Heart right ventricle (tissue), 16 donors: ENCODE measurements at regions not wholly inside any gene's neighbourhood (a gene's known extent, or its start where the extent isn't known, plus 50 kb on each side); places are given as distances from the start of the nearest gene placed in this dataset.
"Not testable (repeated sequence)": the region's sequence is repeated elsewhere in the genome, so short reads cannot be mapped to it uniquely, and the experiment has no call there.

ENCODE experiments used
- ATAC-seq, 8 donors: fragments of 200-7000 bp; cut with Tn5 transposase; one replicate each; pipeline ENCODE4 v1.9.1; 2020; ENCODE audit warnings: mild to moderate bottlenecking in 8 of 8, moderate library complexity in 8 of 8, moderate number of reproducible peaks in 1 of 8
- DNase-seq, 2 donors: peaks; one replicate each; pipeline ENCODE4 v3.0.0-alpha.2; 2020
- H3K27ac ChIP-seq, 10 donors: fragments of 200-600 bp; sonication (generic) in 2 of 10; one replicate each; pipeline versions ENCODE4 v1.5.0 to v1.8.0; 2020 to 2022; ENCODE audit warnings: mild to moderate bottlenecking in 3 of 10
- H3K27me3 ChIP-seq, 7 donors: fragments of 200-600 bp; one replicate each; pipeline ENCODE4 v1.8.0; 2021 to 2022; ENCODE audit warnings: mild to moderate bottlenecking in 2 of 7
- H3K36me3 ChIP-seq, 9 donors: fragments of 200-600 bp; sonication (generic) in 1 of 9; one replicate each; pipeline versions ENCODE4 v1.5.0 to v1.8.0; 2020 to 2022; ENCODE audit warnings: mild to moderate bottlenecking in 2 of 9
- H3K4me1 ChIP-seq, 9 donors: fragments of 200-600 bp; sonication (generic) in 1 of 9; one replicate each; pipeline versions ENCODE4 v1.5.0 to v1.8.0; 2020 to 2022; ENCODE audit warnings: mild to moderate bottlenecking in 4 of 9
- H3K4me3 ChIP-seq, 10 donors: fragments of 200-600 bp; sonication (generic) in 2 of 10; one replicate each; pipeline versions ENCODE4 v1.5.0 to v1.8.0; 2020 to 2022; ENCODE audit warnings: mild to moderate bottlenecking in 7 of 10, moderate library complexity in 2 of 10
- H3K9me3 ChIP-seq, 11 donors: fragments of 200-600 bp in 10 of 11; sonication (generic) in 2 of 11; one replicate each; pipeline versions ENCODE4 v1.5.0 to v1.8.0; 2013 to 2022; ENCODE audit warnings: mild to moderate bottlenecking in 2 of 11, control low read depth in 1 of 11, moderate library complexity in 1 of 11
- WGBS, 2 donors: extraction: QIAGEN DNeasy Blood & Tissue Kit; methylation state at CpG; one replicate each; pipeline ENCODE4 v1.1.7; 2013; ENCODE audit warnings: inconsistent platforms in 1 of 2; 5-methylcytosine and 5-hydroxymethylcytosine counted together
- intact Hi-C, 10 donors: fragments of 100-400 bp; cut with DNase I; formaldehyde crosslinking; loops; one replicate each; pipeline versions ENCODE4 v1.11.1 to v1.14.2; 2022
- TF ChIP-seq, protein P1 (sequence below), 9 donors: fragments of 200-600 bp; sonication (generic) in 2 of 9; IDR thresholded peaks; one replicate each; pipeline versions ENCODE4 v1.5.0 to v1.8.0; 2021 to 2022; ENCODE audit warnings: antibody characterized with exemption in 9 of 9, mild to moderate bottlenecking in 5 of 9, moderate library complexity in 1 of 9
- donor health status: Arrhythmogenic right ventricular cardiomyopathy.
- donor health status: ischemic (EF 13 %, LVEDD 7.1; RV severe dilation, severe dysfunction).
- donor health status: healthy with polysubstance abuse.
- donor health status: DM: no; HTN: yes; CAD: no.
- donor health status: DM: no; HTN: no; CAD: no.
- donor health status: ischemic (EF 25% LVEDD 6.9; RV normal size, moderate dysfunction).
- donor health status: ischemic (EF 25% LVEDD 5.7; RV mildly dilated, moderate dysfunction).
- donor health status: healthy.
- donor health status: DM: yes; HTN: yes; CAD: no.
- donor health status: Ischemic cardiomyopathy.
- donor health status: ischemic (EF 35%, LVEDD 5.7; RV mildly dilated, moderate dysfunction).
- donor health status: nonischemic (EF 11% LVEDD 7.7; RV severe dilation, severe dysfunction).
- donor health status: DM: yes; HTN: yes; CAD: no.
- donor health status: PGD.
- donor health status: ischemic (EF 29% LVEDD 5.4; RV normal size, mild dysfunction).
- donor health status: nonischemic (EF 23%, LVEDD 6.1; RV moderate dilation, normal function).

DNA sequence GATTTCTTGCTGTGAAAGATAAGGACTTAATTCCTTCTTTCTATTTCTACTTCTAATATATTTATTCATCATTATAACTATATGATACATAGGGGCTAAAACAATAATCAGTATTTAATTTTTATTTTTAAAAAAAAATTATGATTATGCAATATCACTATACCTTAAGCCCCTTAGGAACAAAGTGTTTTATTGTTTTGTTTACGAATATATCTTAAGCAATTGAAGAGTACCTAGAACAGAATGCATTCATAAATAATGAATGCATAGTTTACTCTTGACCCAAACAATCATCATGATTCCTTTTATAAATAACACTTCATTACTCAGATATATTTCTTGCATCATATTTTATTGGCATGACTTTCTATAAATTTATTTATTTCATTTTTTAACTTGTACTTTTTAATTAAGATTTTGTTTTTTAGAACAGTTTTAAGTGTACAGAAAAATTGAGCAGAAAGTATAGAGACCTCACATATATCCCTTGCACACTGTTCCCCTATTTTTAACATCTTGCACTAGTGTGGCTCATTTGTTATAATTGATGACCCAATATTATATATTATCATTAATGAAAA, 339.9 kb upstream of the SPRY2 start:
- TF ChIP-seq, protein P1, sequence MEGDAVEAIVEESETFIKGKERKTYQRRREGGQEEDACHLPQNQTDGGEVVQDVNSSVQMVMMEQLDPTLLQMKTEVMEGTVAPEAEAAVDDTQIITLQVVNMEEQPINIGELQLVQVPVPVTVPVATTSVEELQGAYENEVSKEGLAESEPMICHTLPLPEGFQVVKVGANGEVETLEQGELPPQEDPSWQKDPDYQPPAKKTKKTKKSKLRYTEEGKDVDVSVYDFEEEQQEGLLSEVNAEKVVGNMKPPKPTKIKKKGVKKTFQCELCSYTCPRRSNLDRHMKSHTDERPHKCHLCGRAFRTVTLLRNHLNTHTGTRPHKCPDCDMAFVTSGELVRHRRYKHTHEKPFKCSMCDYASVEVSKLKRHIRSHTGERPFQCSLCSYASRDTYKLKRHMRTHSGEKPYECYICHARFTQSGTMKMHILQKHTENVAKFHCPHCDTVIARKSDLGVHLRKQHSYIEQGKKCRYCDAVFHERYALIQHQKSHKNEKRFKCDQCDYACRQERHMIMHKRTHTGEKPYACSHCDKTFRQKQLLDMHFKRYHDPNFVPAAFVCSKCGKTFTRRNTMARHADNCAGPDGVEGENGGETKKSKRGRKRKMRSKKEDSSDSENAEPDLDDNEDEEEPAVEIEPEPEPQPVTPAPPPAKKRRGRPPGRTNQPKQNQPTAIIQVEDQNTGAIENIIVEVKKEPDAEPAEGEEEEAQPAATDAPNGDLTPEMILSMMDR (IDR thresholded peaks at IDR 0.05): no peak
- DNase-seq (no peak), ATAC-seq (no peak)
- Histone ChIP-seq H3K36me3 (no peaks in the 10 kb centered on the region), H3K9me3 (peaks cover 0 to 39% (median 11%) of the 10 kb centered on the region in 11 donors), H3K27me3 (no peaks in the 10 kb centered on the region), H3K4me3 (no peak overlapping the region), H3K4me1 (peaks cover 0 to 5% (median 0%) of the 10 kb centered on the region in 9 donors), H3K27ac (no peak overlapping the region)
- WGBS, 2 donors: 95 to 98% methylated on average over 1 of the region's 1 CpG
- intact Hi-C loops: no loop called here

DNA sequence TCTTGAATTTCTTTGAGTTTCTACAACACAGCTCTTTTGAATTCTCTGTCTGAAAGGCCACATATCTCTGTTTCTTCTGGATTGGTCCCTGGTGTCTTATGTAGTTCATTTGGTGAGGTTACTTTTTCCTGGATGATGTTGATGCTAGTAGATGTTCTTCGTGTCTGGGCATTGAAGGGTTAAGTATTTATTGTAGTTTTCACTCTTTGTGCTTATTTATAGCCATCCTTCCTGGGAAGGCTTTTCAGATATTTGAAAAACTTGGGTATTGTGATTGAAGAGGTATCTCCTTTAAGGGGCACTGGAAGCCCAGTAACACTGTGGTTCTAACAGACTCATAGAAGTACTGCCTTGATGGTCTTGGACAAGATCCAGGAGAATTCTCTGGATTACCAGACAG, 338.5 kb upstream of the SPRY2 start:
- 80 to 82% methylated on average over 1 of the region's 1 CpG for WGBS, 2 donors
- H3K4me3 ChIP-seq: no peak overlapping the region
- intact Hi-C loops: no loop called here

DNA sequence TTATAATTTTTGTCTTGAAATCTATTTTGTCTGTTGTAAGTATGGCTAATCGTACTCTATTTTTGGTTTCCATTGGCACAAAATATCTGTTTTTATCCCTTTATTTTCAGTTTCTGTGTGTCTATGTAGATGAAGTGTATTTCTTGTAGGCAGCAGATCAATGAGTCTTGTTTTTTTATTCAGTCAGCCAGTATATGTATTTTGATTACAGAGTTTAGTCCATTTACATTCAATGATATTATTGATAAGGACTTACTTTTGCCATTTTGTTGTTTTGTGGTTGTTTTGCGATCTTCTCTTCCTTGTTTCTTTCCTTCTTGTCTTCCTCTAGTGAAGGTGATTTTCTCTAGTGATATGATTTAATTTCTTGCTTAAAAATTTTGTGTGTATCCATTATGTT, 336.3 kb upstream of the SPRY2 start:
- no peaks in the 10 kb centered on the region for H3K36me3 ChIP-seq
- WGBS, 2 donors: 95 to 97% methylated on average over 2 of the region's 2 CpGs
- no peaks in the 10 kb centered on the region for H3K27me3 ChIP-seq
- H3K4me1 ChIP-seq: no peaks in the 10 kb centered on the region
- DNase-seq: no peak
- peaks cover 0 to 58% (median 17%) of the 10 kb centered on the region in 11 donors for H3K9me3 ChIP-seq
- no peak for ATAC-seq
- H3K4me3 ChIP-seq: no peak overlapping the region
- TF ChIP-seq, protein P1 (IDR thresholded peaks at IDR 0.05): no peak
- no peak overlapping the region for H3K27ac ChIP-seq
- intact Hi-C loops: no loop called here

More for the DNA sequence above, 338.5 kb upstream of the SPRY2 start:
- TF ChIP-seq, protein P1 (IDR thresholded peaks at IDR 0.05): no peak
- ATAC-seq: no peak
- no peak overlapping the region for H3K27ac ChIP-seq
- no peaks in the 10 kb centered on the region for H3K27me3 ChIP-seq
- H3K9me3 ChIP-seq: peaks cover 0 to 42% (median 11%) of the 10 kb centered on the region in 11 donors
- H3K36me3 ChIP-seq: no peaks in the 10 kb centered on the region
- peaks cover 0 to 5% (median 0%) of the 10 kb centered on the region in 9 donors for H3K4me1 ChIP-seq
- no peak for DNase-seq

DNA sequence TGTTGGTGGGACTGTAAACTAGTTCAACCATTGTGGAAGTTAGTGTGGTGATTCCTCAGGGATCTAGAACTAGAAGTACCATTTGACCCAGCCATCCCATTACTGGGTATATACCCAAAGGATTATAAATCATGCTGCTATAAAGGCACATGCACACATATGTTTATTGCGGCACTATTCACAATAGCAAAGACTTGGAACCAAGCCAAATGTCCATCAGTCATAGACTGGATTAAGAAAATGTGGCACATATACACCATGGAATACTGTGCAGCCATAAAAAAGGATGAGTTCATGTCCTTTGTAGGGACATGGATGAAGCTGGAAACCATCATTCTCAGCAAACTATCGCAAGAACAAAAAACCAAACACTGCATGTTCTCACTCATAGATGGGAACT, 334.5 kb upstream of the SPRY2 start:
- H3K9me3 ChIP-seq: peaks cover 0 to 69% (median 24%) of the 10 kb centered on the region in 11 donors
- 98 to 100% methylated on average over 1 of the region's 2 CpGs for WGBS, 2 donors
- H3K27me3 ChIP-seq, intact Hi-C loops, ATAC-seq, H3K27ac ChIP-seq, DNase-seq, H3K36me3 ChIP-seq, H3K4me1 ChIP-seq, H3K4me3 ChIP-seq: not testable (repeated sequence)

DNA sequence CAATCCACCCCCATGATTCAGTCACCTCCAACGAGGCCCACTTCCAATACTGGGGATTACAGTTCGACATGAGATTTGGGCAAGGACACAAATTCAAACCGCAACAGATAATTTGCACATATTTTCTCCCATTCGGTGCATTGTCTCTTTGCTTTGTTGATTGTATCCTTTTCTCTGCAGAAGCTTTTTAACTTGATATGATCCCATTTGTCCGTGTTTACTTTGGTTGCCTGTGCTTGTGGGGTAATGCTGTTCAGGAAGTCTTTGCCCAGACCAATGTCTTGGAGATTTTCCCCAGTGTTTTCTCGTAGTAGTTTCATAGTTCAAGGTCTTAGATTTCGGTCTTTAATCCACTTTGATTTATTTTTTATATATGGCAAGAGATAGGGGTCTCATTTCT, 330.8 kb upstream of the SPRY2 start:
- DNase-seq: no peak
- intact Hi-C loops: no loop called here
- H3K4me1 ChIP-seq: peaks cover 0 to 9% (median 0%) of the 10 kb centered on the region in 9 donors
- H3K4me3 ChIP-seq: no peak overlapping the region
- TF ChIP-seq, protein P1 (IDR thresholded peaks at IDR 0.05): no peak
- whole genome bisulfite sequencing, 2 donors: 92 to 93% methylated on average over 7 of the region's 7 CpGs
- H3K9me3 ChIP-seq: peaks cover 0 to 42% (median 17%) of the 10 kb centered on the region in 11 donors
- H3K36me3 ChIP-seq: no peaks in the 10 kb centered on the region
- H3K27me3 ChIP-seq: no peaks in the 10 kb centered on the region
- no peak for ATAC-seq
- no peak overlapping the region for H3K27ac ChIP-seq
